IMR-90 (cell line): ENCODE measurements at regions not wholly inside any gene's neighbourhood (a gene's known extent, or its start where the extent isn't known, plus 50 kb on each side); places are given as distances from the start of the nearest gene placed in this dataset.

Source experiments
- ATAC-seq: fragments of 200-7000 bp; cut with Tn5 transposase; 2 replicates; pipeline ENCODE4 v1.9.1; 2020; ENCODE audit warnings: low read depth, mild to moderate bottlenecking, moderate library complexity
- BruUV-seq: library from RNA; stranded (reverse); fragments of 400-500 nt; replicated peaks from 2 replicates; lab custom pipeline; 2021; lab: Mats Ljungman, UMichigan
- CTCF ChIA-PET: fragments of 300-600 bp; formaldehyde crosslinking; extraction: SDS; loops from one replicate; lab custom pipeline; 2021; ENCODE audit warnings: antibody characterized with exemption; lab: Yijun Ruan, JAX
- POLR2A ChIA-PET: fragments of 300-600 bp; sonication (Branson Sonifier 250); formaldehyde crosslinking; loops from one replicate; lab custom pipeline; 2022; ENCODE audit warnings: antibody characterized with exemption; ENCODE audit not compliant: unreplicated experiment; lab: Charles Lee
- DNase-seq: peaks from one replicate; pipeline ENCODE4 v3.0.0; 2013
- H2AFZ ChIP-seq: replicated peaks from 2 replicates; pipeline ENCODE3; 2013; ENCODE audit warnings: low read length, mild to moderate bottlenecking; ENCODE audit not compliant: poor library complexity
- H2AK5ac ChIP-seq: 2 replicates; pipeline ENCODE4 v1.6.1; 2013; ENCODE audit warnings: low read depth, low read length, inconsistent platforms
- H2AK9ac ChIP-seq: replicated peaks from 2 replicates; pipeline ENCODE3; 2013; ENCODE audit warnings: mild to moderate bottlenecking, low read depth, low read length, moderate library complexity; ENCODE audit not compliant: poor library complexity
- H2BK120ac ChIP-seq: 2 replicates; pipeline ENCODE4 v1.6.1; 2013; ENCODE audit warnings: low read depth, low read length, inconsistent platforms
- H2BK15ac ChIP-seq: 3 replicates; pipeline ENCODE4 v1.6.1; 2013; ENCODE audit warnings: low read depth, low read length, inconsistent platforms
- H2BK20ac ChIP-seq: 2 replicates; pipeline ENCODE4 v1.6.1; 2013; ENCODE audit warnings: low read depth, mild to moderate bottlenecking, inconsistent platforms, low read length, moderate library complexity
- H2BK5ac ChIP-seq: 2 replicates; pipeline ENCODE4 v1.6.1; 2013; ENCODE audit warnings: mild to moderate bottlenecking, low read depth, low read length, inconsistent platforms; ENCODE audit not compliant: poor library complexity, severe bottlenecking
- H3K14ac ChIP-seq: replicated peaks from 2 replicates; pipeline ENCODE4 v1.6.1; 2013; ENCODE audit warnings: low read depth, low read length, inconsistent platforms
- H3K18ac ChIP-seq: 2 replicates; pipeline ENCODE4 v1.6.1; 2013; ENCODE audit warnings: low read depth, low read length, control low read depth
- H3K23ac ChIP-seq: 2 replicates; pipeline ENCODE4 v1.6.1; 2013; ENCODE audit warnings: low read depth, low read length, inconsistent platforms
- H3K27ac ChIP-seq: 2 replicates; pipeline ENCODE4 v1.5.1; 2013; ENCODE audit warnings: mild to moderate bottlenecking, control low read depth, low read length; ENCODE audit not compliant: insufficient read depth
- H3K27me3 ChIP-seq: 2 replicates; pipeline ENCODE4 v1.6.1; 2013; ENCODE audit warnings: low read length; ENCODE audit not compliant: control insufficient read depth, insufficient read depth
- H3K36me3 ChIP-seq: 2 replicates; pipeline ENCODE4 v1.6.1; 2013; ENCODE audit warnings: low read length, mixed read lengths; ENCODE audit not compliant: control insufficient read depth, insufficient read depth
- H3K4ac ChIP-seq: 2 replicates; pipeline ENCODE4 v1.6.1; 2013; ENCODE audit warnings: low read depth, low read length, inconsistent platforms
- H3K4me1 ChIP-seq: 2 replicates; pipeline ENCODE4 v1.6.1; 2013; ENCODE audit warnings: low read length, mixed read lengths; ENCODE audit not compliant: control insufficient read depth, insufficient read depth
- H3K4me2 ChIP-seq: 2 replicates; pipeline ENCODE4 v1.6.1; 2013; ENCODE audit warnings: low read depth, mild to moderate bottlenecking, control low read depth, low read length, moderate library complexity
- H3K4me3 ChIP-seq: 2 replicates; pipeline ENCODE4 v1.5.1; 2013; ENCODE audit warnings: low read depth, mild to moderate bottlenecking, control low read depth, low read length, moderate library complexity; ENCODE audit not compliant: insufficient read depth
- H3K56ac ChIP-seq: 2 replicates; pipeline ENCODE4 v1.6.1; 2013; ENCODE audit warnings: low read length, inconsistent platforms; ENCODE audit not compliant: insufficient read depth; ENCODE audit errors: extremely low read depth
- H3K79me1 ChIP-seq, 2 experiments: 2 replicates each; pipeline ENCODE4 v1.6.1; 2013; ENCODE audit warnings: low read length in 2 of 2, inconsistent platforms in 1 of 2, low read depth in 1 of 2
- H3K9ac ChIP-seq: 2 replicates; pipeline ENCODE4 v1.6.1; 2013; ENCODE audit warnings: low read depth, low read length, control low read depth
- H3K9me1 ChIP-seq: 2 replicates; pipeline ENCODE4 v1.6.1; 2013; ENCODE audit warnings: low read length, inconsistent platforms; ENCODE audit not compliant: insufficient read depth
- H3K9me3 ChIP-seq: 2 replicates; pipeline ENCODE4 v1.6.1; 2013; ENCODE audit warnings: low read length; ENCODE audit not compliant: control insufficient read depth, insufficient read depth
- H4K20me1 ChIP-seq: 2 replicates; pipeline ENCODE4 v1.6.1; 2013; ENCODE audit warnings: low read length, inconsistent platforms; ENCODE audit not compliant: insufficient read depth
- H4K5ac ChIP-seq: 2 replicates; pipeline ENCODE4 v1.6.1; 2013; ENCODE audit warnings: mild to moderate bottlenecking, low read depth, low read length, control low read depth
- H4K8ac ChIP-seq, 2 experiments: 2 replicates each; pipeline ENCODE4 v1.6.1; 2013; ENCODE audit warnings: low read depth in 2 of 2, low read length in 2 of 2, control low read depth in 1 of 2, inconsistent platforms in 1 of 2
- H4K91ac ChIP-seq: 2 replicates; pipeline ENCODE4 v1.6.1; 2013; ENCODE audit warnings: low read depth, low read length, inconsistent platforms; ENCODE audit not compliant: insufficient read depth
- BHLHE40 ChIP-seq: fragments of 150-350 bp; IDR thresholded peaks from 2 replicates; pipeline ENCODE4 v1.6.1; 2016; ENCODE audit warnings: mild to moderate bottlenecking, low read depth, low read length
- CEBPB ChIP-seq: IDR thresholded peaks from 2 replicates; pipeline ENCODE4 v1.6.1; 2012; ENCODE audit warnings: low read depth, low read length, improper control_type of control experiment
- CTCF ChIP-seq: conservative IDR thresholded peaks from 2 replicates; pipeline ENCODE4 v1.5.1; 2012; ENCODE audit warnings: mild to moderate bottlenecking, low read depth, low read length, improper control_type of control experiment
- ELK1 ChIP-seq: fragments of 150-350 bp; IDR thresholded peaks from 2 replicates; pipeline ENCODE4 v1.6.1; 2016; ENCODE audit warnings: low read depth, mild to moderate bottlenecking, low read length, moderate library complexity, borderline replicate concordance
- FOS ChIP-seq: fragments of 150-350 bp; IDR thresholded peaks from 2 replicates; pipeline ENCODE4 v1.6.1; 2016; ENCODE audit warnings: low read depth, low read length
- MAFK ChIP-seq: IDR thresholded peaks from 2 replicates; pipeline ENCODE4 v1.6.1; 2012; ENCODE audit warnings: low read depth, low read length, improper control_type of control experiment
- MAZ ChIP-seq: IDR thresholded peaks from 2 replicates; pipeline ENCODE4 v1.6.1; 2012; ENCODE audit warnings: low read depth, mild to moderate bottlenecking, low read length, improper control_type of control experiment, moderate library complexity, borderline replicate concordance
- NFE2L2 ChIP-seq: fragments of 150-350 bp; IDR thresholded peaks from 2 replicates; pipeline ENCODE4 v1.6.1; 2016; ENCODE audit warnings: low read depth, mild to moderate bottlenecking, low read length
- POLR2A ChIP-seq: IDR thresholded peaks from 2 replicates; pipeline ENCODE4 v1.6.1; 2012; ENCODE audit warnings: mild to moderate bottlenecking, low read depth, low read length
- RAD21 ChIP-seq: IDR thresholded peaks from 2 replicates; pipeline ENCODE4 v1.6.1; 2012; ENCODE audit warnings: low read length, improper control_type of control experiment
- RFX5 ChIP-seq: IDR thresholded peaks from 2 replicates; pipeline ENCODE4 v1.8.0; 2012; ENCODE audit warnings: low read depth, mild to moderate bottlenecking, low read length, moderate library complexity
- WGBS, 2 experiments: methylation state at CpG; one replicate each; pipeline versions ENCODE4 v1.1.5 to v1.1.7; 2013; ENCODE audit warnings: missing lambda C conversion rate in 2 of 2; ENCODE audit not compliant: insufficient read length in 1 of 2; ENCODE audit errors: extremely low coverage in 2 of 2; 5-methylcytosine and 5-hydroxymethylcytosine counted together
- dilution Hi-C: fragments of 300-500 bp; cut with HindIII; formaldehyde crosslinking; loops from one replicate; pipeline ENCODE4 v1.14.3; 2018; ENCODE audit warnings: low sequenced_read_pairs; ENCODE audit not compliant: unreplicated experiment
- in situ Hi-C: fragments of 300-500 bp; cut with MboI; formaldehyde crosslinking; loops from 3 replicates; pipeline ENCODE4 v1.14.3; 2019; ENCODE audit warnings: low sequenced_read_pairs, inconsistent platforms, mixed read lengths
- intact Hi-C: fragments of 100-400 bp; cut with micrococcal nuclease; formaldehyde crosslinking; loops from 2 replicates; pipeline ENCODE4 v1.10.0; 2022

GRCh38 chr12:118853634-118854033 is 127.7 kb upstream of the SRRM4 start:
- Histone ChIP-seq H2AK5ac (no peak overlapping the region), H2AFZ (no peak overlapping the region)

More at GRCh38 chr12:118853634-118854033, 127.7 kb upstream of the SRRM4 start:
- Histone ChIP-seq H3K23ac (no peak overlapping the region), H3K4me1 (no peaks in the 10 kb centered on the region), H3K36me3 (no peaks in the 10 kb centered on the region), H3K27me3 (no peaks in the 10 kb centered on the region), H3K4me2 (no peak overlapping the region), H3K4me3 (no peak overlapping the region), H2AK9ac (no peak overlapping the region), H2BK15ac (no peak overlapping the region), H4K5ac (no peak overlapping the region), H4K8ac (no peak overlapping the region), H3K18ac (no peak overlapping the region), H4K91ac (no peak overlapping the region), H3K9ac (no peak overlapping the region), H3K4ac (no peak overlapping the region), H2BK120ac (no peak overlapping the region), H2BK5ac (no peak overlapping the region), H3K79me1 (no peaks in the 10 kb centered on the region), H3K14ac (no peak overlapping the region), H3K27ac (no peak overlapping the region), H3K9me1 (no peaks in the 10 kb centered on the region), H2BK20ac (no peak overlapping the region), H3K56ac (no peak overlapping the region), H4K20me1 (no peaks in the 10 kb centered on the region), H3K9me3 (peaks cover 17% of the 10 kb centered on the region)
- TF ChIP-seq RFX5 (no peak), BHLHE40 (no peak), RAD21 (no peak), POLR2A (no peak), FOS (no peak), MAFK (no peak), CTCF (no peak), CEBPB (no peak), NFE2L2 (no peak), ELK1 (no peak), MAZ (no peak)
- ATAC-seq, result no peak
- POLR2A ChIA-PET, result no interaction called here
- CTCF ChIA-PET, result interaction anchor here (0.7 kb wide), 1 partner anchor 476 kb away, joined by 3 read pairs; no protein-coding TSS in a partner anchor
- in situ Hi-C loops (no loop called here), intact Hi-C loops (no loop called here), dilution Hi-C loops (no loop called here)
- no TSS peak for BruUV-seq
- no peak for DNase-seq
- 40% methylated on average over 1 of the region's 4 CpGs; no CpG with 5 or more reads in 1 of the 2 experiments for WGBS, 2 experiments
